CD4-positive, alpha-beta T cell treated with Interferon alpha-2 for 1 hour (primary cell): ENCODE measurements at regions not wholly inside any gene's neighbourhood (a gene's known extent, or its start where the extent isn't known, plus 50 kb on each side); places are given as distances from the start of the nearest gene placed in this dataset.
"Not testable (repeated sequence)": the region's sequence is repeated elsewhere in the genome, so short reads cannot be mapped to it uniquely, and the experiment has no call there.

Source experiments
- DNase-seq, 2 donors: peaks; one replicate each; pipeline ENCODE4 v3.0.0-alpha.2; 2020 to 2022

DNA sequence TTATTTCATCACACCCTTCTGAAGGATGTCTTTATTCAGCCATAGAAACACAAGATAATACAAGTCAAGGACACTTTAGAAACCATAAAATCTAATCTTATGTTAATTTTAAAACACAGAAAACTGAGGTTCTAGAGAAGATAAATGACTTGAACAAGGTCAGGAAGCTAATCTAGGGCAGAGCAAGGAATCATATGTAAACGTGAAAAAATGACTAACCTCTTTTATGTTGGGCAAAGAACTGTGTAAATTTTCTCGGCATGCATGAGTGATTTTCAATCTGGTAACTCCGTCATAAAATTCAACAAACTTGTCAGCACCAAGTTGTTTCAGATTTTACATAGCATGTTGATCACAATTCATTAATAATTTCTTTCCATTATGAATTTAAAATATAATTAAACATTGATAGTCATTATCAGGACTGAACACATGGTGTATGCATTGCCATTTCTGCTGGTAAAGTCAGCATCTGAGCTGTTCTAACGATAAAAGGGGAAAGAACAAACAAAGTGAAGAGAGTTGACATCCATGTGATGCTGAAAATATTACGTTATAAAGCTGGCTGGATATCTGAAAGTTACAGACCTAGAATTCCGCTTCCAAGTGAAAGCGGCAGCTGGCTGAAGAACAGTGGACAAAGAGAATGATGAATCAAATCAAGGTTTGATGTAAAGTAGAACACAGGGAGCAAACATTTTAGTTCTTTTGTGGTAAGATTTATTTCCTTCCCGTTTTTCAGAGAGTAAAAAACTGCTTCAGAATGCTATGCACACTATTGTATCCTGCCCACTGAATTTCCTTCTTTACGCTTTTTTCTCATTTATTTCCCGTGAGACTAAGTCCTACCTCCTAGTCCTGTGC is 1037.4 kb upstream of the TMPRSS15 start:
- DNase-seq: no peak

DNA sequence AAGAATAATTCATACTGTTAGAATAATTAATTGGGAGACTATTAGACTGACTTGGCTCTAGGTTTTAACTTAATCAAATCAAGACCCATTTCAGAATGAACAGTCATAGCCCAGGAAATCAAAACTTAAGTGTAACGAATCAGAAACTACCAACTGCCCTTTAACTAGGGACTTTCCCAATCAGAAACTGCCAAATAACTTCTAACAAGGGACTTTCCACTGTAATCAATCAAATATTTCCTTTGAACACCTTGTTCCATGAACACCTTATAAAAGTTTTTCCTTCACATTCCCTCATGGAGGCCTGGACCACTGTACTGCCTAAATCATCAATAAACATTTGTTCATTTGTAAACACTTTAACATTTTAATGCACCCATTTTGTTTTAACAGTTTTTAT is 1054.7 kb upstream of the TMPRSS15 start:
- DNase-seq: no peak

DNA sequence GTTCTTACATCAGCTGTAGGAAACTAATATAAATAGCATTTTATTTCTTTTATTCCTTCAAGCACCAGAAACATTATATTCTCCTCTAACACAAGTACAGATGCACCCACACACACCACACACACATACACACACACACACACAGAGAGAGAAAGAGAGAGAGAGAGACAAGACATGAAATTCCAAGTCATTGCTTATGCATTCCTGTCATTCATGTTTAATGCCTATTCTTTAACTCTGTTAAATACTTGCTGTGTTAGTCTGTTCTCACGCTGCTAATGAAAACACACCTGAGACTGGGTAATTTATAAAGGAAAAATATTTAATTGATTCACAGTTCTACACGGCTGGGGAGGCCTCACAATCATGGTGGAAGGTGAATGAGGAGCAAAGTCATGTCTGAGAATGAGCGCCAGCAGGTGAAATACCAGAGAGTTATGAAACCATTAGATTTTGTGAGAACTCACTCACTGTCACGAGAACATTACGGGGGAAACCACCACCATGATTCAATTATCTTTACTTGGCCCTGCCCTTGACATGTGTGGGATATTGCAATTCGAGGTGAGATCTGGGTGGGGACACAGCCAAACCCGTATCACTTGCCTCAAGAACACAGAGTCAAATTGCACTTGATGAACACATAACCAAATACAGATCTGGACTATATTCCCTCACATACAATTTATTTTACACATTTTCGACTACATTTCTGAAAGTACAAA is 1058.1 kb upstream of the TMPRSS15 start:
- no peak for DNase-seq

DNA sequence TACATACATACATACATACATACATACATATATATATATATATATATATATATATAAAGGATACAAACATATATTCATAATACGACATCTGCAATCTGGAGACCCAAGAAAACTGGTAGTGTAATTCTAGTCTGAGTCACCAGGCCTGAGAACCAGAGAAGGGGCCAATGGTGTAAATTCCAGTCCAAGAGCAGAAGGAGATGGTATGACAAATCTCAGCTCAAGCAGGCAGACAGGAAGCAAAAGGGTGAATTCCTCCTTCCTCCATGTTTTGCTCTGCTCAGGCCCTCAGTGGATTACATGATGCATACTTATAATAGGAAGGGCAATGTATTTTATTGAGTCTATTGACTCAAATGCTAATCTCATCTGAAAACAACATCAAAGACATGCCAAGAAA is 1060.4 kb upstream of the TMPRSS15 start:
- no peak for DNase-seq

DNA sequence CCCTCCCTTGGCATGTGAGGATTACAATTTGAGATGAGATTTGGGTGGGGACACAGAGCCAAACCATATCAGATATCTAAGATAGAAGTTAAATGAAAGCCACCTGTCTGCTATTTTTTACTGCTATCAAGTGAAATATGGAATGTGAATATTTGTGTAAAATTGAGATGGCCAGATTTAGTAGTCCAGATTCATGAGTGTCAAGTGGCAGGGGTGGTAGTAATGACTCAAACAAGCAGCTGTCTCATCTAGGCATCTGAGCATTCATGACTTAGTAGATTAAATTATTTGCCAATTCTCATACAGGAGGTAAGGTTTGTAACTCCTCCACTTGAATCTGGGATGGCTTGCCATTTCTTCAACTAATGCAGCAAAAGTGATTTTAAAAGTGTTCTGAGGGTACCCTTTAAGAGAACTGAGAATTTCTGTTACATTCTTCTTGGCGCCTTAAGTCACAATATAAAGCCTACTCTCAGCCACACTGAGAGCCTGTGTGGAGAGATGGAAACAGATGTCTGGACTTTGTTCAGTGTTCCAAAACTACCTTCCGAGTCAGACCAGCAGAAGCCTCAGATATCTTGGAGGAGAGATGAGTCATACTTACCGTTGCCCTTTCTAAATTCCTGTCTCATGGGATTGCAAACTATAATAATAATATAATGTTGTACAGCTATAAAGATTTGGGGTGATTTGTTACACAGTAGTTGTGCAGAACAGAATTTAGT is 1065.6 kb upstream of the TMPRSS15 start:
- no peak for DNase-seq

DNA sequence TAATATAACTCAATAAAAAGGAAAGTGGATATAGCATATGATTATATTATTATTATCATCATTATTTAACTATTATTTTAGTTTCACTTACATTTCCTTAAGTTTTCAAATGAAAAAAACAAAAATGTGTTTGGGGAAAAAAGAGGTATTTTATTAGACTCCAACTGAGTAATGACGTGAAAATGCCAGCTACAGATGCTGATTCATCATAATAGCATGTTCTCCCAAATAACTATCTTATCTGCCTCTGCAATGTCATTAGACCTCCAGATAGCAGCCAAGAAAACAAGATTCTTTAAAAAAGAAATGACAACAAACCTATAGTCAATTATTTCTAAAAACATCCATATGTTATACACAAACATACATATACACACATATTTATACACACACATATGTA is 1071.9 kb upstream of the TMPRSS15 start:
- DNase-seq: no peak

DNA sequence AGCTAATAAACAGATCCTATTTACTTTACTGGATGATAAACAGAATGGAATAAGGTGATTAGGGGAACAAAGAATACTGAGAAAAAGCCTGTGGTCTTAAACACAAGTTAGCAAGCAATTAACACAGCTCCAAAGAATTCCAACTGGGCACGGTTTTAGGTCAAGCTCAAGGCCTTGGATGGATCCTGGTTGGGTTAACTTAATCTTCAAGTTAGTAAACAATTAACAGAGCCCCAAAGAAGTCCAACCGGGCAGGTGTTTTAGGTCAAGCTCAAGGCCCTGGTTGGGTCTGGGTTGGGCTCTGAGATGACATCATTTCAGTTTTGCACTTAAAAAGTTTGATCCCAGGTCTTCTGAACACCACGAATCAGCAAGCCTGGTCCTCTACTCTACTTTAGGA is 1086.3 kb upstream of the TMPRSS15 start:
- DNase-seq: no peak

DNA sequence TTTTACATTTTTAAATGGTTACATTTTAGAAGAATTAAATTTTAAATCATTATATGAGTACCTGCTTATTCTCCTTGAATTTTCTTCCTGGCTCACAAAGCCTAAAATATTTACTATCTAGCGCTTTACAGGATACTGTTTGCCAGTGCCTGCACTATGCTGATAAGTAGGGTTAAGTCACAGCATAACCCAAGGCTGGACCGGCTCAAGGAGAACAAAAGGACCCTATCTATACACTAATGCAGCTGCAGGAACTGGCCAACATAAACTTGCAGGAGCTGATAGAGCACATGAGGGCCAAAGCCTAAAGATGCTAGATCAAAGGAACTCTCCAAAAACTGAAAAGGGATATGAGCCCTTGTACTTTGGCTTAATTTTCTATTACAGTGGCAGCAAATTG is 1086.9 kb upstream of the TMPRSS15 start:
- no peak for DNase-seq

DNA sequence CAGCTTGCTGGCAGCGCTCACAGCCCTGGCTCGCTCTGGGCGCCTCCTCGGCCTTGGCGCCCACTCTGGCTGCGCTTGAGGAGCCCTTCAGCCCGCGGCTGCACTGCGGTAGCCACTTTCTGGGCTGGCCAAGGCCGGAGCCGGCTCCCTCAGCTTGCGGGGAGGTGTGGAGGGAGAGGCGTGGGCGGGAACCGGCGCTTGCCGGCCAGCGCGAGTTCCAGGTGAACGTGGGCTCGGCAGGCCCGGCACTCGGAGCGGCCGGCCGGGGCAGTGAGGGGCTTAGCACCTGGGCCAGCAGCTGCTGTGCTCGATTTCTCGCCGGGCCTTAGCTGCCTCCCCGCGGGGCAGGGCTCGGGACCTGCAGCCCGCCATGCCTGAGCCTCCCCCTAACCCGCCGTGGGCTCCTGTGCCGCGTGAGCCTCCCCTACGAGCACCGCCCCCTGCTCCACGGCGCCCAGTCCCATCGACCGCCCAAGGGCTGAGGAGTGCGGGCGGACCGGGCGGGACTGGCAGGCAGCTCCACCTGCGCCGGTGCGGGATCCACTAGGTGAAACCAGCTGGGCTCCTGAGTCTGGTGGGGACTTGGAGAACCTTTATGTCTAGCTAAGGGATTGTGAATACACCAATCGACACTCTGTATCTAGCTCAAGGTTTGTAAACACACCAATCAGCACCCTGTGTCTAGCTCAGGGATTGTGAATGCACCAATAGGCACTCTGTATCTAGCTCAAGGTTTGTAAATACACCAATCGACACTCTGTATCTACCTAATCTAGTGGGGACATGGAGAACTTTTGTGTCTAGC is 1090.1 kb upstream of the TMPRSS15 start:
- not testable (repeated sequence) for DNase-seq

DNA sequence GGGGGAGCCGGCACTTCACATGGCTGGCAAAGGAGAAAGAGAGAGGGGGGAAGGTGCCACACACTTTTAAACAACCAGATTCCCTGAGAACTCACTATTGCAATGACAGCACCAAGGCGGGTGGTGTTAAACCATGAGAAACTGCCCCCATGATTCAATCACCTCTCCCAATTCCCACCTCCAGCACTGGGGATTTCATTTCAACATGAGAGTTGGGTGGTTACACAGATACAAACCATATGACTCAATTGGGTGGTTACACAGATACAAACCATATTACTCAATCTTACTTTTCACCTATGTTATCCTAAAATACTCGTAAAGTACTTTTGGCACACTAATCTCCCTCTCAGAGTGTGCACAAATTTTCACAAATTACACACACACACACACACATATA is 1097.5 kb upstream of the TMPRSS15 start:
- DNase-seq: no peak

DNA sequence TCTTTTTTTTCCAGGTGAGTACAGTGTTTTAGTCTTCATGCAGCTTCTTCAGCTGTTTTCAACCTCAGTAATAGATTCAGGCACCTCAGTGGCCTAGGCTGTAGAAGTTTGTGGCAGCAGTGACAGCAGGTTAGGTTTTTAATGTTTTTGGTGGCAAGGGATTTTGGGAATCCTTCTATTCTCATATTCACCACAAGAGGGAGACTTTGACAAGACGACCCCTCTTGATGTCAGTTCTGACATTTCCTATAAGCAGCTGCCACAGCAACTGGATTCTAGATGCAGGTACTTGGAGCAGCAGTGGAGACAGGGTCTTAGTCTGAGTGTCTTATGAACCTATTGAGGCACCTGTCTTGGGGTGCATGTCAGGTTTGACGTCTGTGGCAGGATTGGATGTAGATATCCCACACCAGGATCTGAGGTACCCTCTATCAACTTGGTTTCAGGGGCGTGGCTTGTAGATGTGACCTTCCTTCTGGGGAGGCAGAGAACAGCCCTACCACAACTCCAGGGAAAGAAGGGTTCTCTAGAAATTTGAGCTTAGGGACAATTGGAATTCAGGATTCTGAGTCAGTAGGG is 1104.2 kb upstream of the TMPRSS15 start:
- no peak for DNase-seq

DNA sequence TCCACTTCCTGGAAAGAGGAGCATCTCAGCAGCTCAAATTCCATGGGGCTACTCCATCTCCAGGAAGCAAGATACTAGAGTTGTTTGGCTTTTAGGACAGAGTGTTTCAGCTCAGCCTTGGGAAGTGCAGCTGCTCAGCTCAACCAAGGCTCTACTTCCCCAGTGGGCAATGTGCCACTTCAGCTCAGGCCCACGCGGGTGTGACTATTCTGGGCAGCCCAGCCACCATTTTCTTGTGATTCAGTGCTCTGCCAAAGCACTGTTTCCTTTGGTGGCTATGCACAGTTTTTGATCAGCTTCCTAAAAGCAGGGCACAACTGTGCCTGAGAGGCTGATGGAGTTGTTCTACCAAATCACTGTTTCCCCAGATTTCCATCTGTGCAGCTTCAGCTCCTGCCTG is 1104.9 kb upstream of the TMPRSS15 start:
- DNase-seq: no peak

DNA sequence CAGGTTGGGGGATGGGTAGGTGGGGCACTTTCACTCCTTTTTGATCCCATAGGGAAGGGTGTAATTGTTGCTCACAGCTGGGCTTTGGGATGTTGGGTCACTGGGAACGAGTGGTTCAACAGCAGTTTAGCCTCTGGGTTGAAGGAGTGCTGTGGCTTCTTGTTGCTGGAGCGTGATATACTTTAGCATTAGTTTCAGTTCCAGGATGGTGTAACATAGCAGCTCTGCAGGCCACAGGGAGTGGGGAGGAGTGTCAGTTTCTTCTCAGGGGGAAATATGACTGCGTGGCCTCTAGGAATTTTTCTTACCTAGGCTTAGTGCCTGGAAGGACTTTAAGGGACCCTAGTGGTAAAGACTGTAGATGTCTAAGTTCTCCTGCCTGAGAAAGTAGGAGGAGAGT is 1105.3 kb upstream of the TMPRSS15 start:
- no peak for DNase-seq

DNA sequence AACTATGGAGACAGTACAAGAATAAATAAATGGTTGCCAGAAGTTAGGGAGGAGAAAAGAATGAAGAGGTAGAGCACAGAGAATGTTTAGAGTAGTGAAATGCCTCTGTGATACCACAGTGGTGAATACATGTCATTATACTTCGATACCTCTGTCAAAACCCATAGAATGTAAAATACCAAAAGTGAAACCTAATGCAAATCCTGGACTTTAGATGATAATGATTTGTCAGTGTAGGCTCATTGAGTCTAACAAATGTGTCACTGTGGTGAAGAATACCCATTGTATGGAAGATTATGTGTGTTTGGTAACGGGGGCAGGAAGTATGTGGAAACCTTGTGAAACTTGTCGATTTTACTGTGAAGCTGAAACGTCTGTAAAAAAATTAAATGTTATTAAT is 1106.5 kb upstream of the TMPRSS15 start:
- DNase-seq: no peak

DNA sequence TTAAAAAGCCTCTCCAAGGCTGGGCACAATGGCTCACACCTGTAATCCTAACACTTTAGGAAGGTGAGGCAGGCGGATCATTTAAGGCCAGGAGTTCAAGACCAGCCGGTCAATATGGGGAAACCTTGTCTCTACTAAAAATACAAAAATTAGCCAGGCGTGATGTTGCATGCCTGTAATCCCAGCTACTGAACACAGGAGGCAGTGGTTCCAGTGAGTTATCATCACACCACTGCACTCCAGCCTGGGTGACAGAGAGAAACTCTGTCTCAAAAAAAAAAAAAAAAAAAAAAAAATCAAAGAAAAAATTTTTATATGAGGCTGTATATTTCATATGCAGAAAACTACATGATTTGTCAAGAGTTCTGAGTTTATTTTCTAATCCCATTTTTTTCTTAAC is 1107.1 kb upstream of the TMPRSS15 start:
- DNase-seq: no peak

DNA sequence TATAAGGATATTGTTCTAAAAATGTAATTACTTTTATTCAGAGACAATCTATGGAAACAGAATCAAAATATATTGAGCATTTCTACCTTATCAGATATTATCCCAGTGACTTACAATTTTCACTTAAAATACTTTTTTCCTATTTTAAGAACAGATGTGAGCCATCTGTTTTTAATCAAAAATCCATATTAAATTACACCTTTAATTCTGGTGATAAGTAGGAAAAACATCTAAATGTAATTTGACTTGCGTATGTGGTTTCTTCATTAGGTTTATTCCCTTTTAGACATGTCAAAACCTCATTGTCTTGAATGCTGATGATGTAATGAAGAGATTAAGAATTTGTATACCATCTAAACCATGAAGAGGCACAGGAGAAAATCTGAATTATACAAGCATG is 1118.8 kb upstream of the TMPRSS15 start:
- DNase-seq: no peak

DNA sequence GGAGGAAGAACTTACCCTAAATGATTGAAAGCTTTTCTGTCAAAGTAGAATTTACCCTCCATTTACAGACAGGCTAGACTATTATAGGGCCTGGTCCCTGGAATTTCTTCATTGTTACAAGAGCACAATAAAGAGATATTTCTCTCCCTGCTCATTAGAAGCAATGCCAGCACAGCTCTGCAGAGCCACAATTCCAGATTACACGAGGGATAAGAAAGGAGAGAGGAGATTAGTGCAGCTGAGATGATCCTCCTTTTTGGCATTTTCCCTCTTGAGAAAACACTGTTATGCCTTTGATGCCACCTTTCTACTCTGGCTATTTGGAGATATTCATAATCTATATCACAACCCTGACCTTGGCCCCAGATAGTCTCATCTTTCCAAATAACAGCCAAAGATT is 1119.5 kb upstream of the TMPRSS15 start:
- no peak for DNase-seq

DNA sequence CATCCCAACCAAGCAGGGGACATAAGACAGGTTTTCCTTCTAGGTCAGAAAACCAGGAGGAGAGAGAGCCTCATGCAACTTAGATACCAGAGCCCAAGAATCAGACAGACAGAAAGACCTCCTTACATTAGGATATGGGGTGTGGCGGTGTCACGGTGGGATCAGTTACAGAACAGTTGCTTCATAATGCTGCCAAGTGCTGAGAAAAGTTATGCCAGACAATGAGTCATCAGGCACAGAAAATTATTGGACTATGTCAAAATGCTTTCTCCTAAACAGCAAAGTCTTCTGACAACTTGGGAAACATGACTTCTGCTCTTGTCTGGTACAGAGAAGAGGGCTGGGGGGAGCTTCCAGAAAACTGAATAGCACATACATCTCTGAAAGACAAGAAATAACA is 1120.2 kb upstream of the TMPRSS15 start:
- no peak for DNase-seq

DNA sequence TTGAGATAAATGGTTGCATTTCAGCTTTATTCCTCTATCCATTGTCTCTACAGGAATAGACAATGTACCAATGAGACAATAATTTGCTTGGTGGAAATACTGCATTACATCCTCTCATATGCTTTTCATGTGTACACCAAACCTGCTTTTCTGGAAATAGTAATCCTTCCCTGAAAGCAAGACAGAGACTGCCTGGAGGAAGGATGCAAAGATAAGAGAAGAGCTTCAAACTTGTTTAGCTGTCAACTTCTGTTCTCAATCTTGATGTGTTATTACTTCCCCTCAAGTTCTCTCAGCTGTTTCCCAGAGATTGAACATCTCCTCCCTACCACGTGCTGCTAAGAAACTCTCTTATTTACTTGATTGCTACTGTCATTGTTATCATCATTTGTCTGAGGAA is 1125.4 kb upstream of the TMPRSS15 start:
- DNase-seq: no peak

DNA sequence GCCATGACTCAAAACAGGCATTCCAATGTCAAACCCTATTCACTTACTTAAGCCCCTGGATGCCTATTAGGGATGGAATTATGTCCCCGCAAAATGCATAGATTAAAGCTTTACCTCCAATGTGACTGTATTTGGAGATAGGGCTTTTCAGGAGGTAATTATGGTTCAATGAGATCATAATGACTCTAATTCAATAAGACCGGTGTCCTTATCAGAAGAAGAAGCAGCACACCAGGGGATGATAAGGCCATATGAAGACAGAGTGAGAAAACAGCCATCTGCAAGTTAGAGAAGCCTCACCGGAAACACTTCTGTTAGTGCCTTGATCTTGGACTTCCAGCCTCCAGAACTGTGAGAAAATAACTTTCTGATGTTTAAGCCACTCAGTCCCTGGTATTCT is 1131.8 kb upstream of the TMPRSS15 start:
- DNase-seq: no peak

DNA sequence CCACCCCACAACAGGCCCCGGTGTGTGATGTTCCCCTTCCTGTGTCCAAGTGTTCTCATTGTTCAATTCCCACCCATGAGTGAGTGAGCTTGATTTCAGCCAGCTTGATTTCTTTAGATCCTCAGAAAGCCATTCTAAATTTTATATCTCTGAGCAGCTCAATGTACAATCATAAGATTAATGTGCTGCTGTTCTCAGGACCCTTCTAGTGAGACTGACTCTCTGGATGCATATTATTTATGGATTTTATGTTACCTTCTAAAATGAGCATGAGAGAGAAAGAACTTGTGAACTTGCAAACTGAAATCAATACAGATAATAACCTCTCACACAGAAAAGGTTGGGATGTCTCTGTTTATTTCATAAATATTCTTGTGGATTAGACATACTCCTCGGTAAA is 1133.5 kb upstream of the TMPRSS15 start:
- DNase-seq: no peak

DNA sequence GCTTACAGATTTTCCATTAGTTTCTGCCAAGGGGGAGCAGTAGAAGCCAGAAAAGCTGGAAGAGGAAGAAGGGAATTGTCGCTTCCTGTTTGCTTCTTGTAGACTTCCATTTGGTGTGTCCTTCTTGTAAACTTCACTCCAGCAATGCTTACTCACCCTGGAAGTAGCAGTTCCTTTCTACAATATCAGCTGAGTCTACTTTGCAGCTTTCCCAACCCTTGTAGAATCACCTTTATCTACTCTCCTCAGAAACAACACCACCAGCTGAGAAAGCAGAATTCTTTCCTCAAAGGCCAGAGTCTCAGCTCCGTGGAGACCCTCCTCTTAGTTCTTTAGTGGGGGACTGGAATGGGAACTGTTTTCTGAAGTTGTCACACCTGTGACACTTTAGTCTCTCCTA is 1136.7 kb upstream of the TMPRSS15 start:
- no peak for DNase-seq

DNA sequence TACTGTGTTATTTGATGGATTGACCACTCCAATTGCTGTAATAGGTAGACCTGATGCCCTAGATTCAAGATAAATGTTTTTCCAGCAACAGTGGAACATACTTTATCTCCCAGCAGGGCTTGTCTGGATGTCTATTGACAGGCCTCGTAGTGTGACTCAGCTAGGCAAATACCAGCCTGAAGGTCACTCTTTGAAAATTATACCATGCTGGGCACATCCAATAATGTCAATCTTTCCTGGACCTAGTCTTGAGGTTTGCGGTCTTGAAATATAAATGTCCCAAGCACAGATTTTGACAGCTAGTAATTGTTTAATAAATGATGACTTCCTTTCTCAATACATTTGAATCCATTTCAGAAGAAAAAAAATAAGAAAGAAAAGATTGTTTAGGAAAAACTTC is 1138.0 kb upstream of the TMPRSS15 start:
- no peak for DNase-seq
